GM21576 (cell line): ENCODE measurements at regions not wholly inside any gene's neighbourhood (a gene's known extent, or its start where the extent isn't known, plus 50 kb on each side); places are given as distances from the start of the nearest gene placed in this dataset.

Experiments used
- ATAC-seq: cut with Tn5 transposase; IDR thresholded peaks from one replicate; pipeline ENCODE4 v1.9.1; 2021; ENCODE audit warnings: mild to moderate bottlenecking, moderate library complexity; ENCODE audit not compliant: unreplicated experiment

DNA sequence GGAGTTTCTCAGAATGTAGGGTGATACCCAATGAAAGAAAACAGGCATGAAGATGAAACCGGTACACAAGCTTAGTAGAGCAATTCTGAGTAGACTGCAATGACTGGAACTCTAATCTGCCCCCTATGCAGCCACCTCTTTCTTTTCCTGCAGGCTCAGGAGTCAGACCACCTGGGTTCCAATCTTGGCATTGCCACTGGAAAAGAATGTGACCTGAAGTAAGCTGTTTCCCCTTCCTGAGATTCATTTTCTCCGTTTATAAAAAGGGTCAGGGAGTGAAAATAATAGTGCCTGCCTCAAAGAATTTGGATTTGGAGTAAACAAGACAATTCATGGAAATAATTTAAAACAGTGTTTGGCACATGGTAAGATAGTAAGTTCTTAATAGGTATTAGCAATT is 1464.0 kb downstream of the PCDH7 start:
- no peak for ATAC-seq

DNA sequence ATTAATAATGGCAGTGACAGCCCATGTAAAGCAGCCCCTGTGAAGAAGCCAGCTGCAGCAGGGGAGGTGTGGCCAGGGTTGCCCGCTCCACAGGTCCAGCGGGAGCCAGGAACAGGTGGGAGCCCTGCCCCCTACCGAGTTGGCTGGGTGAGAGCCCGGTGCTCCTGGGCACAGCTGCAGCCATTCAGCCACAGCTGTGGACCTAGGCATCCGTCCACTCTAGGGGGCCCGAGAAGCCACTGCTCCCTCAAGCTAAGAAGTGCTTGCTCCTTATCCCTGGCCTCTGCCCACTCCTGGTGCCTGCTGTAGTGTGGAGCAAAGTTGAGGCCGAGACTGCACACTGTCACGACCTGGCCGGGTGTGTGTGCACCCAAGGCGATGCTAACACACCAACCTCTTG is 1469.0 kb downstream of the PCDH7 start:
- ATAC-seq = no peak

DNA sequence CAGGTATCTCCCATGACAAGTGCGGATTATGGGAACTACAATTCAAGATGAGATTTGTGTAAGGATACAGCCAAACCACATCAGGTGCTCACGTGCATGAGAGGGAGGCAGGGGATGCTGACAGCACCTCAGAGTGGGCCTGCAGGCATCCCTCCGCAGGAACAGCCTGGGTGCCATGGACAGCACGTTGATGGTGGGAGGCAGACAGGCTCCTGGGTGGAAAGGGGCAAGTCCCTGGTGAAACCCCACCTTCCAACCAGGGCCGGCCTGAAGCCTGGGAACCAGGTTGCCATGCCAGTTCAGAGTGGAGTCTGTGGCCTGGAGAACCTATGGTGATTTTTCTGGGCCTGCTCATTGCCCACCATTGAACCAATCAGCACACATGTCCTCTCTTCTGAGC is 1469.6 kb downstream of the PCDH7 start:
- ATAC-seq = no peak

DNA sequence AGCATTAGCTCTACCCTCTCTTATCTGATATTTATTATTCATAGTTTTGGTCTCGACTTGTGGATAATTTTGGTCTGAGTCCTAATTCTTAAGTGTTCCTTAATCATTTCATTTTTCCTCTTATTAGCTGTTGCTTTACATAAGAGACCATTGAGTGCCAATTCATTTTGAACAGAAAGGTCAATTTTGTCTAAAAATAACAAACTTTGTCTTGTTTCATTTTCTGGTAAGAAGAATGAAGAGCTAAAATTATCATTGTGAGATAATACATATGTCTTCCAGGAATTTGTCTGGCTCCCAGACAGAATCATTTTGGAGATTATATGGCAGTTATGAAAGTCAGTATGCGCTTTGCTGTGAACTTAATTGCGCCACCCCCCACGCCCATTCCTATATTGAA is 1471.8 kb downstream of the PCDH7 start:
- no peak for ATAC-seq

DNA sequence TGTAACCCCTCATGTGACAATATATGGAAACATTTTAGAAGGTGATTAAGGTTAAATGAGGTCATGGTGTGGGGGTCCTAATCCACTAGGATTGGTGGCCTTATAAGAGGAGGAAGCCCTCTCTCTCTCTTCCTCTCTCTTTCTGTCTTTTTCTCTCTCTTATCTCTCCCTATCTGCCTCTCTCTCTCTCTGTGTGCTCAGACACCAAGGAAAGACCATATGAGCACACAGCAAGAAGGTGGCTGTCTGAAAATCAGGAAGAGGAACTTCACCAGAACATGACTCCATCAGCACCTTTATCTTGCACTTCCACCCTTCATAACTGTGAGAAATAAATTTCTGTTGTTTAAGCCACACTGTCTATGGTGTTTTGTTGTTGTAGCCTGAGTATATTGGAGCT is 1472.2 kb downstream of the PCDH7 start:
- no peak for ATAC-seq

DNA sequence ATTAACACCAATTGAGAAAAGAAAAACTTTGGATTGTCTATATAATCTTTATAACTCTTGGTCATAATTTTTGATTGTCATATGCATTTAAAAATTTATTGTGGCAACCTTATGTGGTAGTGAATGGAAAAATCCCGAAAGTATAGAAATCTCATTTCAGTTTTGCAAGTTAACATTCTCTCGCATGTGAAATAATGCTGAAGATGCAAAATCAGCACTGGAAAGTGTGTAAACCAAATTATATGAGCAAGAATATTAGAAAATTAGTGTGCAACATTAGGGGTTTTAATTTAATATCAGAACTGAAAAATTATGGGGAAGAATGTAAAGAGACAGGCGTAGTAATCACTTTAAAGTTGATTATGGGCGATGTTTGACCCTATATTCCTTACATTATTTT is 1472.8 kb downstream of the PCDH7 start:
- ATAC-seq = no peak

DNA sequence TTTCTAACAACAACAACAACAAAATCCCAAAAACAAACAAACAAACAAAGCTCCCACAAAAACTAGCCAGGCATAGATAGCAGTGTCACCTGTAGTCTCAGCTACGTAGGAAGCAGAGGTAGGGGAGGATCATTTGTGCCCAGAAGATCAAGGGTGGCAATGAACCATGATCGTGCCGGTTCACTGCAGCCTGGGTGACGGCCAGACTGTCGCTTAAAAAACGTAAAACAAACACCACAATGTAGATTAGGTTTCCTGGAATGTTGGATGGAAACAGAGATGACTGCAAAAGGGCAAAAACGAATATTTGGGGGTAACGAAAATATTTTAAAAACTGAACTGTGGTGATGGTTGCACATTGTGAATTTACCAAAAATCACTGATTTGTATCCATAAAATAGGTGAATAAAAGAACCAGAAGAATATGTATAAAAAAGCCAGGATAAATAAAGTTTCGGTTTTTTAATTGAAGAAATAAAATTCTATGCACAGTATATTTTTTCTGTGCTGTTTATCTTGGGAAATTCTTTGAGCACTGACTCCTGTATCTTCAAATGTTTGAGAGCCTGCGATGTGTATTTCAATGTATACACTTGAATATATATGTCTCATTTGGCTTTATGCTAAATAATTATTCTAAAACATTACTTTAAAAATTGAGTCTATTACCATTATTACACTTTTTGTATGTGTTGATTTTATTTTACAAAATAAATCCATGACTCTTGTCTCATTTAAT is 1477.0 kb downstream of the PCDH7 start:
- no peak for ATAC-seq

DNA sequence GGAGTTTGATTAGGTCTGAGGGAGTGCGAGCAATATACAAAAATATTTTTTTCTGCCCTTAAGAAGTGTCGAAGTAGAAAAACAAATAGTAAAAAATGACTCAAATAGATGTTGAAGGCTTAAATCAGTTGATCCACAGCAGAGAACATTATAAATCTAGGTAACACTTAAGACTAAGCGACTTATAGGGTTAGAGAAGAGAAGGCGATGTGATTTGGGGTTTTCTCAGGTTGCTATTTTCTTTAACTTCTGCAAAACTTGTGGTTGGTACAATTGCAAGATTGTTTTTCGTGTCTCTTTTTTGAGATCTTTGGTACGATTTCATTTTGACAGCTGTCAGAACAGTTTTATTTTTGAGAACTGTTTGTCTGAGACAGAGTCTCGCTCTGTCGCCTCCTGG is 1479.5 kb downstream of the PCDH7 start:
- no peak for ATAC-seq

DNA sequence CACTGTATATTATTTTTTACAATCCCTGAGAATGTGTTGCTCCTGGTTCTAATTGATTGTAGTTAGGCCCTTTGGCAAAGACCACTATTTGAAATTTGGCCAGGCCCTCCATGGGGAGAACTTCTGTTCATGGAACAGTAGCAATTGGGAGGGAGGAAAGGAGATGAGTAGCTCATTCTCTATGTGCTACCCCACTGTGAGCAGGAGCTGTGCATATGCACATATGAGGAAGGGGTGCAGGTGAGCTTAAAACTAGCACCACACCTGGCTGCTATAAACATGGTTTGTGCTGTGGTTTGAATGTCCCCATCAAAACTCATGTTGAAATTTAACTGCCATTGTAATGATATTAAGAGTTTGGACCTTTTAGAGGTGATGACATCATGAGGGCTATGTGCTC is 1483.2 kb downstream of the PCDH7 start:
- ATAC-seq = no peak

DNA sequence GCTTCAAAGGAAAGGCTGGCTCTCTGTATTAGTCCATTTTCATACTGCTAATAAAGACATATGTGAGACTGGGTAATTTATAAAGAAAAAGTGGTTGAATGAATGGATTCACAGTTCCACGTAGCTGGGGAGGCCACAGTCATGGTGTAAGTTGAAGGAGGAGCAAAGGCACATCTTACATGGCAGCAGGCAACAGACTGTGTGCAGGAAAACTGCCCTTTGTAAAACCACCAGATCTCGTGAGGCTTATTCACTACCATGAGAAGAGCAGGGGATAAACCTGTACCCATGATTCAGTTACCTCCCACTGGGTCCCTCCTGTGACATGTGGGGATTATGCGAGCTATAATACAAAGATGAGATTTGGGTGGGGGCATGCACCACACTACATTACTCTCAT is 1486.6 kb downstream of the PCDH7 start:
- ATAC-seq = no peak

DNA sequence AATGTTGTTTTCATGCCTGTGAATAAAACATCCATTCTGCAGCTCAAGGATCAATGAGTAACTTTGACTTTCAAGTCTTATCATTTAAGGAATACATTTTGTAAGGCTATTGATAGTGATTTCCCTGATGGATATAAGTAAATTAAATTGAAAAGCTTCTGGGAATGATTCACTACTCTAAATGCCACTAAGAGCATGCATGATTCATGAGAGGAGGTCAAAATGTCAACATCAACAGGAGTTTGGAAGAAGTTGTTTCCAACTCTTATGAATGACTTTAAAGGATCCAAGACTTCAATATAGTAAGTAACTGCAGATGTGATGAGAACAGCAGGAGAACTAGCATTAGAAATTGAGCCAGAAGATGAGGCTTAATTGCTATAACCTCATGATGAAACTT is 1487.3 kb downstream of the PCDH7 start:
- no peak for ATAC-seq

DNA sequence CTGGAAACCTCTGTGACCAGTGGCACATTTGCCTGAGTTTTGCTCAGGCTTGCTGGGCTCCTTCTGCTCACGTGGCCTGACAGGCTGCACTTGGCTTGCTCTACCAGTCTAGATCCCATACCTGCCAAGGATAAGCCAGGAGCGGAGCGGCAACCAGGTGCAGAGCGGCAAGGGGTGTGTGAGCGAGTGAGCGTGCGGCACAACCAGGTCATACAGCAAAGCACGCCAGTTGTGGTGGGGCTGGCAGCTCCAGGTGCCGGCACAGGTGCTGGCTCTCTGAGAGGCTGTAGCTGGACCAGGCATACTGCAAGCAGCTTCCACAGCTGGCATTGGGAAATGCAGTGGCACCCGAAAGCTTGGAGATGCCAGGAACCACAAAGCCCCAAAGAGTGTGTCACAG is 1495.1 kb downstream of the PCDH7 start:
- no peak for ATAC-seq

DNA sequence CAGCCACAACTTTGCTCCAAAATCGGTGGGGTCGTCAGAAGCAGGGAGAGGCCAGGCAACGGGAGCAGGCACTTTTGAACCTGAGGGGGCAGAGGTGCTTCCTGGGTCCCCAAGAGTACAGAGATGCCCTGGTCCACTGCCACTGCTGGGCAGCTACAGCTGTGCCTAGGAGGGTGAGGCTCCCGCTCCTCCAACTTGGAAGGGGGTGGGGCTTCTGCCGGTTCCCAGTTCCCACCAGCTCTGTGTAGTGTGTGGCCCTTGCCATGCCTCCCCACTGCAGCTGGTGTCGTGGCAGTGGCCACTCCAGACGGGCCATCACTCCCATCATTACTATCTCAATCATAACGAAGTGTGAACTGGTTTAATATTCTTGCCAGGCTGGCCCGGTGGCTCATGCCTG is 1496.3 kb downstream of the PCDH7 start:
- ATAC-seq = no peak

DNA sequence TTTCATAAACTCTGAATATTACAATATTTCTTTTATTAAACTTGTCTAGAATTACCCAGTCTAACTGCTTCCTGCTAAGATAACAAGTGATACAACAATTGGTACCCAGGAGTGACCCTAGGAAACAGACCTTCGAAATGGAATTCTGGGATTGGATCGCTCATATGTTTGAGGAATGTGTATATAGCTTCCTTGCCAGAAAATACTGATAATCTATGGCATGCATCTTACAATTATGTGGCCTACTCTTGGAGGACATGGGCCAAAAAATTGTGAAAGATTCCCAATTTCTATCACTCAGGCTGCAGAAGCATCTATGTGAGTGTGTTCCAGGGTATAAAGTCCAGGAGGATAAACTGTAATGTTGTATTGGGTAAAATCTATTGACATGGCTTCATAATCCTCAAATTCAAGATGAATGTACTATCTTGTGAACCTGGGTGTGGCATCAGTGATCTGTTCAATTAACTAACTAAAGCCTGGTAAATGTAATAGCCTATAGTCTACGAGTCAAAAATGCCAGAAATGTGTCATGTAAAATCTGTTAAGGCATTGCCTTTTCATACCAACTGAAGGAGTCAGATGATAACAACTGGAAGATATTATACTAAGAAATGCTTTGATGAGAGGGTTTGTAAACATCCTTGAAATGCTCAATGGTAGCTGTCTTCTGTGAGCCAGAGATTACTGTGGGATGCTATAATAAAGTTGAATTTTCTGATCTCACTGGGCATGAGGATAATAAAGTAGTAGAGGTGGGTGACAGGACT is 1499.3 kb downstream of the PCDH7 start:
- no peak for ATAC-seq

DNA sequence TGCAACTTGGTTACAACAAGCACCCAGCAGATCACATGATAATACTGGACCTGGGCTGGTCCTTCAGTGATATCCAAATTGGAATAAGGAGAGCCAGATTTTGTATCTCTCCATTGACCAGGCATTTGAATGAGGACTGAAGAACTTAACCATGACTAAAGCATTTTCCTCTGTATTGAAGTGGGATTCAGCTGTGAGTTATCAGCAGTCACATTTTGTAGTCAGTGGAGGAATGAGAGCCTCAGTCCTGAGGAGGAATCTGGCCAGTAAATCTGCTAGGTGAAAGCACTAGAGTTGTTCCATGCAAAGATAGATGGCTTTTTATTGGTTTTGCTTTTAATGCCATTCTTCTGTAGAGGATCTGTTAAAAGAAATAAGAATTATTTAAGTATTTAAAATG is 1506.0 kb downstream of the PCDH7 start:
- no peak for ATAC-seq

DNA sequence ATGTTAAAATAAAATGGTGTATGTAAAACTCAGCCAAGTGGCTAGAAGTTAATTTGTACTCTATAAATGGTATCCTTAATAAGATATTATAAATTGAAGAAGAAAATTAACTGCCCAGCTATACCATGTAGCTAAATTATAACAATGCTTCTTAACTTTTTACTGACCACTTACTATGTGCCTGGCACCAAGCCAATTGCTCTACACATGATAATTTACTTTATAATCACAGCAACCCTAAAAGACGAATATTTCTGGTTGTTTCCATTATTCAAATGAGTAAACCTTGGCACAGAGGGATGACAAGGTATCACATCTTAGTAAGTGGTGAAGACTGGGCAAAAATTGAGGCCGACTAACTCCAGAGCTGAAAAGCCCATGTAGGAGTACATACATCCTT is 1506.6 kb downstream of the PCDH7 start:
- ATAC-seq = no peak

DNA sequence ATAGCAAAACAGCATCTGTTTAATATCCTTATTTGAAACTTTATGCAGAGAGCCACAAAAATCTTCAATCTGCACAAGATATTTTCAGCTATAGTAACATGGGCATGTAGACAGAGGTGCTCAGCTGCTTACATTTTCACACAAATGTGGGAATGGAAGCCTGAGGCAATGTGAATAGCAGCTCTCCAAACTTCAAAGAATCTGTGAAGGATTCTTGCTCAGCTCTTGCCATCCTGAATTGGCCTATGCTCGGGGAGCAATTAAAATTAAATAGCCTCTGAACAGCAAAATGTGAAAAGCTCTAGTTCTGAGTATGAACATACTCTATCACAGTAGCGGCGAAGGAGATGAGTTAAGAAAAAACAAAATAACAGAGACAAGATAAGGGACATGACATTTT is 1523.8 kb downstream of the PCDH7 start:
- ATAC-seq = no peak

DNA sequence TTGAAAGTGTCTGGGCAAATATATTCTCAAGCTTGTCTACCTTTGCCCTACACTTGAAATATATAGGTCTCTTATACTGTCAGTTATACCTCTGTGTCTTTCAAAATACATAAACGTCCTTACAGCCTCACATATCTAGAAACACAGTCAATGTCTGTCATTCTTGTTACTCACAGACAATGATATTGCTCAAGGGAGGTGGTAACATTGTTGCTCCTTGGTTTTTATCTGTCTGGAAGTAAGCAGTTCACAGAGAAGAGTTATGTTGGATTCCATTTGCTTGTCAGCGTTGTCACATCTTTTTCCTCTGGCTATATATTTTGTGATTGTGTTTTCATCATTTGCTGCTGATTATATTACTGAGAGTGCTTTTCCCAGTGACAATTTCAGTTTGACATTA is 1528.9 kb downstream of the PCDH7 start:
- ATAC-seq = no peak

DNA sequence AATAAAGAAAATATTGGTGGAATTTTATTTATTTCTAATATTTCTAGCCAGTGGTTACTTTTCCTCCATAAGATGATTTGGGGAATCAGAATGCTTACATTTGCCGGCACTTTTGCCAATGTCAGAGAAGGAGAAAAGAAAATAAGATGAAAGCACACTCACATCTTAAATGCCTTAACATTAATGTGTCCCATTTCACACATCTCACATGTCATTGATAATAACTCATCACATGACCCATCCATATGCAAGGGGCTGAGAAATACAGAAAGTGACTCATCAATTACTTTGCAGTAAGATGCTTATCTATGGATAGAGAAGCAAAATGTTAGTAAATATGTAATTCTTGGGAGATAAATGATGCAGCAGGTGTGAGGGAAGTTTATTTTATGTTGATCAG is 1531.0 kb downstream of the PCDH7 start:
- ATAC-seq = no peak

DNA sequence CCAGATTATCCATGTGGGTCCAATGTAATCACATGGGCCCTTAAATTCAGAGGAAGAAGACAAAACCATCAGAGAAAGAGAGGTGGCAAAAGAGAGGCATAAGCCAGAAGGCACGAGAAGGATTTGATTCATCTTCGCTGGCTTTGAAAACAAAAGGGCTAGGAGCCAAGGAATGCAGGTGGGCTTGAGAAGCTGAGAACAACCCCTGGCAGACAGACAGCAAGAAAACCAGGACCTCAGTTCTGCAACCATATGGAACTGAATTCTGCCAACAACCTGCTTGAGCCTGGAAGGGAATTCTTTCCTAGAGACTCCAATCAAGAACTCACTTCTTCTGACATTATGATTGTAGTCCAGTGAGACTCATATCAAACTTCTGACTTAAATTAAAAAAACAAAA is 1531.8 kb downstream of the PCDH7 start:
- ATAC-seq = no peak

DNA sequence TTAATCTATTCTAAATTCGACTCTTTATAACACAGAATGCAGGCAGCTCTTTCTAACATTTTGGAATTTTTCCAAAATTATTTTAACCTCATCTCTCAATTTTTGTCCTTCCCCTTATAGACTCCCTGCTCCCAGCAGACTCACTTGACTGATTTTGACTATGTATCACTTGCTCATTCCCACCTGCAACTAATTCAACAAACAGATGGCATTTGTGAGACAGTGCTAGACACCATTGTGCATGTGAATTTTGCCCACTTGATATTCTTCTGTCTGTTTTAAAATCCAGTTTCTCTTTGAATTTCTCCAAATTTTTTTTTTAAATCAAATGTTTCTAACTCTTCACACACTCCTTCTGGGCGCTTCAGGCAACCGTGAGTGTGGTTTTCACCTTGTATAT is 1534.0 kb downstream of the PCDH7 start:
- no peak for ATAC-seq

DNA sequence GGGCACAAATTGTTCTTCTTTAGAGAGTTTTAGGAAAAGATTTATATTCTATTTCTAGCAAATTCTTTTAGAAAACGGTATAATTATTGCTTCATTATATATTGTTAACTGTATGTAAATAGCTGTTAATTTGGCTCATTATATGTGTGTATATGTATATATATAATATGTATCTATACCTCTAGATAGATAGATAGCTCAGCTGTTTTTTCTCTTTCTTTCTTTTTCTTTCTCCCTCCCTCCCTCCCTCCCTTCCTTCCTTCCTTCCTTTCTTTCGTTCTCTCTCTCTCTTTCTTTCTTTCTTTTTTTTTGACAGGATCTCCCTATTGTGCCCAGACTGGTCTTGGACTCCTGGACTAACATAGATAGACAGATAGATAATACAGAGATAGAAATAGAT is 1538.8 kb downstream of the PCDH7 start:
- ATAC-seq = no peak

DNA sequence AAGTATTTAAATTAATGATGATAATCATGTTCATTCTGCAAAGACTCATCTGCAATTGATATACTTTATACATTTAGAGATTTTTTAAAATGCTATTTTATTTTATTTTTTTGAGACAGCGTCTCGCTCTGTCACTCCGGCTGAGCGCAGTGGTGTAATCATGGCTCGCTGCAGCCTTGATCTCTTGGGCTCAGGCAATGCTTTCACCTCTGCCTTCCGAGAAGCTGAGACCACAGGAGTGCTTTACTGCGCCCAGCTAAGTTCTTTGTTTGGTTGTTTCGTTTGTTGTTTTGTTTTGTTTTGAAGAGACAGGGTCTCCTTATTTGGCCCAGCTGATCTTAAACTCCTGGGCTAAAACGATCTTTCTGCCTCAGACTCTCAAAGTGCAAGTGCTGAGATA is 1541.0 kb downstream of the PCDH7 start:
- no peak for ATAC-seq
